CD14-positive monocyte (primary cell): ENCODE measurements at regions not wholly inside any gene's neighbourhood (a gene's known extent, or its start where the extent isn't known, plus 50 kb on each side); places are given as distances from the start of the nearest gene placed in this dataset.

Experiments
- DNase-seq, 3 donors: peaks; one replicate each; pipeline ENCODE4 v3.0.0-alpha.2; 2011 to 2022
- H2AFZ ChIP-seq: 2 replicates; pipeline ENCODE4 v1.6.0; 2012; ENCODE audit warnings: mild to moderate bottlenecking, low read depth, low read length, inconsistent platforms; ENCODE audit not compliant: insufficient read depth, poor library complexity, severe bottlenecking
- H3K27ac ChIP-seq, 2 donors: 1 replicate in 1 of 2; 2 replicates in 1 of 2; pipeline ENCODE4 v1.5.1; 2012 to 2013; ENCODE audit warnings: low read length in 2 of 2, control low read depth in 1 of 2, inconsistent platforms in 1 of 2, low read depth in 1 of 2, mild to moderate bottlenecking in 1 of 2
- H3K27me3 ChIP-seq, 2 donors: one replicate each; pipeline versions ENCODE4 v1.6.0 to v1.6.1; 2011 to 2013; ENCODE audit warnings: low read length in 2 of 2; ENCODE audit not compliant: control insufficient read depth in 2 of 2, insufficient read depth in 2 of 2
- H3K36me3 ChIP-seq, 2 donors: replicated peaks in 1 of 2; 1 replicate in 1 of 2; 2 replicates in 1 of 2; pipeline versions ENCODE4 v1.5.1 to v1.6.1; 2012 to 2013; ENCODE audit warnings: low read length in 2 of 2, control low read depth in 1 of 2, inconsistent platforms in 1 of 2, mild to moderate bottlenecking in 1 of 2; ENCODE audit not compliant: insufficient read depth in 2 of 2, control insufficient read depth in 1 of 2
- H3K4me1 ChIP-seq, 2 donors: 1 replicate in 1 of 2; 2 replicates in 1 of 2; pipeline versions ENCODE4 v1.5.1 to v1.6.1; 2012 to 2013; ENCODE audit warnings: low read length in 2 of 2, control low read depth in 1 of 2, inconsistent platforms in 1 of 2, mild to moderate bottlenecking in 1 of 2, moderate library complexity in 1 of 2; ENCODE audit not compliant: insufficient read depth in 2 of 2, control insufficient read depth in 1 of 2
- H3K4me2 ChIP-seq: replicated peaks from 2 replicates; pipeline ENCODE3; 2012; ENCODE audit warnings: low read length, moderate library complexity, mild to moderate bottlenecking; ENCODE audit not compliant: poor library complexity, severe bottlenecking; ENCODE audit errors: extremely low read depth
- H3K4me3 ChIP-seq, 3 experiments: fragments of 200-600 bp in 1 of 3; sonication (generic) in 1 of 3; replicated peaks in 1 of 3; 1 replicate in 2 of 3; 2 replicates in 1 of 3; pipeline ENCODE4 v1.5.1; 2011 to 2013; ENCODE audit warnings: low read length in 3 of 3, mild to moderate bottlenecking in 3 of 3, control low read depth in 2 of 3, low read depth in 2 of 3, inconsistent platforms in 1 of 3, moderate library complexity in 1 of 3
- H3K79me2 ChIP-seq: 2 replicates; pipeline ENCODE4 v1.6.0; 2012; ENCODE audit warnings: mild to moderate bottlenecking, control low read depth, inconsistent platforms, low read length, moderate library complexity; ENCODE audit not compliant: insufficient read depth
- H3K9ac ChIP-seq: 2 replicates; pipeline ENCODE4 v1.6.0; 2017; ENCODE audit warnings: low read length, mild to moderate bottlenecking; ENCODE audit not compliant: insufficient read depth, poor library complexity, severe bottlenecking
- H3K9me3 ChIP-seq, 2 donors: replicated peaks in 1 of 2; 1 replicate in 1 of 2; 2 replicates in 1 of 2; pipeline versions ENCODE4 v1.5.1 to v1.6.1; 2012 to 2013; ENCODE audit warnings: low read length in 2 of 2, control low read depth in 1 of 2; ENCODE audit not compliant: control insufficient read depth in 1 of 2, insufficient read depth in 1 of 2
- H4K20me1 ChIP-seq: 2 replicates; pipeline ENCODE4 v1.6.0; 2012; ENCODE audit warnings: mild to moderate bottlenecking, low read length, control low read depth, moderate library complexity; ENCODE audit not compliant: insufficient read depth
- H3K27ac Mint-ChIP-seq, 7 donors: one replicate each; pipeline ENCODE4 v1.8.0; 2020; ENCODE audit warnings: mild to moderate bottlenecking in 7 of 7, mixed read lengths in 7 of 7, moderate library complexity in 6 of 7, inconsistent platforms in 2 of 7
- H3K27me3 Mint-ChIP-seq, 3 donors: one replicate each; pipeline ENCODE4 v1.8.0; 2021 to 2022; ENCODE audit warnings: low read depth in 3 of 3, mild to moderate bottlenecking in 3 of 3, mixed read lengths in 3 of 3, moderate library complexity in 3 of 3, inconsistent platforms in 1 of 3
- H3K36me3 Mint-ChIP-seq, 2 donors: one replicate each; pipeline ENCODE4 v1.8.0; 2020; ENCODE audit warnings: mixed read lengths in 2 of 2, inconsistent platforms in 1 of 2, mild to moderate bottlenecking in 1 of 2
- H3K4me1 Mint-ChIP-seq: one replicate; pipeline ENCODE4 v1.8.0; 2020; ENCODE audit warnings: mild to moderate bottlenecking, mixed read lengths
- H3K4me3 Mint-ChIP-seq, 2 donors: one replicate each; pipeline ENCODE4 v1.8.0; 2020; ENCODE audit warnings: mild to moderate bottlenecking in 2 of 2, mixed read lengths in 2 of 2, moderate library complexity in 1 of 2
- H3K9me3 Mint-ChIP-seq, 7 donors: one replicate each; pipeline ENCODE4 v1.8.0; 2020 to 2022; ENCODE audit warnings: mixed read lengths in 7 of 7, mild to moderate bottlenecking in 6 of 7, moderate library complexity in 6 of 7, inconsistent platforms in 2 of 7
- WGBS: methylation state at CpG from one replicate; pipeline ENCODE4 v1.1.5; 2013; ENCODE audit warnings: missing lambda C conversion rate; ENCODE audit not compliant: insufficient coverage; 5-methylcytosine and 5-hydroxymethylcytosine counted together
- intact Hi-C, 2 donors: fragments of 100-400 bp; cut with micrococcal nuclease; formaldehyde crosslinking; loops; one replicate each; pipeline versions ENCODE4 v1.15.0 to v1.15.1; 2023
- TF ChIP-seq, protein P1 (sequence below): fragments of 200-600 bp; IDR thresholded peaks from one replicate; pipeline ENCODE4 v1.8.0; 2022; ENCODE audit warnings: antibody characterized with exemption, mild to moderate bottlenecking

DNA sequence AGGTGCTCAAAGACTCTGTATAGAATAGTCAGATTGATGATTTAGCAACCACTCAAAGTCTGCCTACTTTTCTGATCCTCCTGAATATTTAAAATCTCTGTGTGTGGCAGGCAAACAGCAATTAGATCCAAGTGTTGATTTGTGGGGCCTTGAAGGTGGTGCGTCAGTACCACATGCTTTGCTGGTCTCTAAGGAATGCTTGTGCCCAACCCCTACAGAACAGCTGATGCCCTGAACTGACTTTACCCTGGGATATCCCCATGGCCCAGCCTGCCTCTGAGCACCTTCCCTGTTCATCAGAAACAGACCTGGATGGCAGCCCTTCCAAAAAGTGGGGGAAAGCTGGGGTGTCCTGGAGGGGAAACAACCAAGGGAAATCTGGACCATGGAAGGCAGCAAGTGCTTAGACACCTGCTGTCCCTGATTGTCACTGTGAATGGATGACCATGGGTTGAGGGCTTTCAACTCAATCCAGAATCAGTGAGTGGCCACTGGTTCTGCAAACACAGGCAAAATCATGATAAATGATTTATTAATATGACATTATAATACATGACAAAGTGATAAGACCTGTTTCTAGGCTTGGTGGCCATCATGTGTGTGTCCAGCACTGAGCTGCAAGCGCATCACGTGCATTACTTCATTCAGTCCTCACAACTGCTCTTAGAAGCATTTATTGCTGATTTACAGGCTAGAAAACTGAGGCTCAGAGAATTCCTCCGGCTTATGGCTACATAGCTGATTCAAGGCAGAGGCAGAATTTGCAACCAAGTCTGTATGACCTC is 76.1 kb upstream of the TPM1 start:
- DNase-seq, result no peak
- Histone ChIP-seq H3K4me3 (no peak overlapping the region), H3K9me3 (no peaks in the 10 kb centered on the region), H2AFZ (no peak overlapping the region), H3K9ac (no peak overlapping the region), H3K79me2 (no peaks in the 10 kb centered on the region), H3K4me1 (no peaks in the 10 kb centered on the region), H3K36me3 (no peaks in the 10 kb centered on the region), H4K20me1 (no peaks in the 10 kb centered on the region), H3K27ac (no peak overlapping the region), H3K4me2 (no peak overlapping the region), H3K27me3 (no peaks in the 10 kb centered on the region)
- Mint-ChIP-seq H3K27ac (no peak overlapping the region), H3K4me1 (no peaks in the 10 kb centered on the region), H3K36me3 (no peaks in the 10 kb centered on the region), H3K9me3 (peaks cover 0 to 2% (median 0%) of the 10 kb centered on the region in 7 donors), H3K27me3 (peaks cover 3 to 5% (median 5%) of the 10 kb centered on the region in 3 donors), H3K4me3 (no peak overlapping the region)
- 95% methylated on average over 3 of the region's 4 CpGs for WGBS
- TF ChIP-seq, protein P1, sequence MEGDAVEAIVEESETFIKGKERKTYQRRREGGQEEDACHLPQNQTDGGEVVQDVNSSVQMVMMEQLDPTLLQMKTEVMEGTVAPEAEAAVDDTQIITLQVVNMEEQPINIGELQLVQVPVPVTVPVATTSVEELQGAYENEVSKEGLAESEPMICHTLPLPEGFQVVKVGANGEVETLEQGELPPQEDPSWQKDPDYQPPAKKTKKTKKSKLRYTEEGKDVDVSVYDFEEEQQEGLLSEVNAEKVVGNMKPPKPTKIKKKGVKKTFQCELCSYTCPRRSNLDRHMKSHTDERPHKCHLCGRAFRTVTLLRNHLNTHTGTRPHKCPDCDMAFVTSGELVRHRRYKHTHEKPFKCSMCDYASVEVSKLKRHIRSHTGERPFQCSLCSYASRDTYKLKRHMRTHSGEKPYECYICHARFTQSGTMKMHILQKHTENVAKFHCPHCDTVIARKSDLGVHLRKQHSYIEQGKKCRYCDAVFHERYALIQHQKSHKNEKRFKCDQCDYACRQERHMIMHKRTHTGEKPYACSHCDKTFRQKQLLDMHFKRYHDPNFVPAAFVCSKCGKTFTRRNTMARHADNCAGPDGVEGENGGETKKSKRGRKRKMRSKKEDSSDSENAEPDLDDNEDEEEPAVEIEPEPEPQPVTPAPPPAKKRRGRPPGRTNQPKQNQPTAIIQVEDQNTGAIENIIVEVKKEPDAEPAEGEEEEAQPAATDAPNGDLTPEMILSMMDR, result no peak
- intact Hi-C loops, result no loop called here

DNA sequence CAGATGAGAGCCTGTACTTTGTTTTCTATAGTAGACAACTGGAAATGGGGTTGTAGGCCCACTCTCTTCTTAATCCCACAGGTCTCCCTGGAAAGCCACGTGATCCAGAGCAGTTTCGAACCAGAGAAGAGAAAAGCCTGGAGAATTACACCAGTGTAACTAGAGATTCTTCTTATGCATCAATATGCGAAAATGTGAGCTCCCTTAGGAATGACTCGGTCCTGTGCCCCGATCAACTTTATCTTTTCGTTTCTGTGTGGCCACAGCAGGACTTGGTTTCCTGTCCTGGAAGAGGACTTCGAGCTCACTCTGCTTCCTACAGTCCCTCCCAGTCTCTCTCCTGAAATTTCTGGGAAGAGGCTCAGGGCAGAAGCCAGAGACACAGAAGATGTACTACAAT is 73.8 kb upstream of the TPM1 start:
- WGBS, result 79% methylated on average over 7 of the region's 7 CpGs
- intact Hi-C loops, result no loop called here
- H3K36me3 ChIP-seq, result no peaks in the 10 kb centered on the region

More for the DNA sequence above, 73.8 kb upstream of the TPM1 start:
- Histone ChIP-seq H3K27ac (no peak overlapping the region), H2AFZ (no peak overlapping the region), H3K4me3 (no peak overlapping the region), H4K20me1 (no peaks in the 10 kb centered on the region), H3K4me2 (no peak overlapping the region), H3K27me3 (no peaks in the 10 kb centered on the region), H3K9ac (no peak overlapping the region), H3K9me3 (no peaks in the 10 kb centered on the region), H3K79me2 (no peaks in the 10 kb centered on the region), H3K4me1 (no peaks in the 10 kb centered on the region)
- peaks cover 0 to 2% (median 0%) of the 10 kb centered on the region in 7 donors for H3K9me3 Mint-ChIP-seq
- no peak overlapping the region for H3K4me3 Mint-ChIP-seq
- no peak overlapping the region for H3K27ac Mint-ChIP-seq
- no peaks in the 10 kb centered on the region for H3K4me1 Mint-ChIP-seq
- no peaks in the 10 kb centered on the region for H3K36me3 Mint-ChIP-seq
- TF ChIP-seq, protein P1, result no peak
- DNase-seq, result no peak
- peaks cover 2 to 3% (median 3%) of the 10 kb centered on the region in 3 donors for H3K27me3 Mint-ChIP-seq
